Embryonic facial prominence (tissue), 1 donor: ENCODE measurements at regions not wholly inside any gene's neighbourhood (a gene's known extent, or its start where the extent isn't known, plus 50 kb on each side); places are given as distances from the start of the nearest gene placed in this dataset.
"Not testable (repeated sequence)": the region's sequence is repeated elsewhere in the genome, so short reads cannot be mapped to it uniquely, and the experiment has no call there.

Experiments
- DNase-seq: peaks from one replicate; pipeline ENCODE4 v3.0.0-alpha.2; 2016; ENCODE audit errors: extremely low spot score

DNA sequence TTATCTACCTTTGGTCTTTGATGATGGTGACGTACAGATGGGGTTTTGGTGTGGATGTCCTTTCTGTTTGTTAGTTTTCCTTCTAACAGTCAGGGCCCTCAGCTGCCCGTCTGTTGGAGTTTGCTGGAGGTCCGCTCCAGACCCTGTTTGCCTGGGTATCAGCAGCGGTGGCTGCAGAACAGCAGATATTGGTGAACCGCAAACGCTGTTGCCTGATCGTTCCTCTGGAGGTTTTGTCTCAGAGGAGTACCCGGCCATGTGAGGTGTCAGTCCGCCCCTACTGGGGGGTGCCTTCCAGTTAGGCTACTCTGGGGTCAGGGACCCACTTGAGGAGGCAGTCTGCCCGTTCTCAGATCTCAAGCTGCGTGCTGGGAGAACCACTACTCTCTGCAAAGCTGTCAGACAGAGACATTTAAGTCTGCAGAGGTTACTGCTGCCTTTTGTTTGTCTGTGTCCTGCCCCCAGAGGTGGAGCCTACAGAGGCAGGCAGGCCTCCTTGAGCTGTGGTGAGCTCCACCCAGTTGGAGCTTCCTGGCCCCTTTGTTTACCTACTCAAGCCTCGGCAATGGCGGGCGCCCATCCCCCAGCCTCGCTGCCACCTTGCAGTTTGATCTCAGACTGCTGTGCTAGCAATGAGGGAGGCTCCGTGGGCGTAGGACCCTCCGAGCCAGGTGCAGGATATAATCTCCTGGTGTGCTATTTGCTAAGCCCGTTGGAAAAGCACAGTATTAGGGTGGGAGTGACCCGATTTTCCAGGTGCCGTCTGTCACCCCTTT, 68.5 kb upstream of the ECI2 start:
- DNase-seq: not testable (repeated sequence)

- DNase-seq: no peak
Measured at GRCh38 chr6:4192627-4193026, 57.3 kb upstream of the ECI2 start.

DNA sequence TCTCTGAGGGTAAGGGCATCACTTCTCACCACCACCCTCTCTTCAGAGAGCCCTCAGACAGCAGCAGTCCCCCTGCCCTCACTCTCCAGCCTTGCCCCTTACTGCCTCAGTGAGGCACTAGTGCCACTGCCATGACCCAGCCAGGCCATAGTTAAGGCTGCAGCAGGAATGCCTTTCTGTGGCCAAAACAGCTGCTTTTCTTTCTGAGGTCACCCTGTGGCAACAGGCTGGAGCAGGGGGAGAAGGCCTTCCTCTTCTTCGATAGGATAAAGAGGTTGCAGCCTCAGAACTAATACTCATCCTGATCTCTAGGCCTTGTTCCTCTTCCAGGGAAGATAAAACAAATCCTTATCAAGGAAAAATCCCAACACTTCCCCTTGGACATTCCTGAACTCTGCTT, 56.8 kb upstream of the ECI2 start:
- no peak for DNase-seq

DNA sequence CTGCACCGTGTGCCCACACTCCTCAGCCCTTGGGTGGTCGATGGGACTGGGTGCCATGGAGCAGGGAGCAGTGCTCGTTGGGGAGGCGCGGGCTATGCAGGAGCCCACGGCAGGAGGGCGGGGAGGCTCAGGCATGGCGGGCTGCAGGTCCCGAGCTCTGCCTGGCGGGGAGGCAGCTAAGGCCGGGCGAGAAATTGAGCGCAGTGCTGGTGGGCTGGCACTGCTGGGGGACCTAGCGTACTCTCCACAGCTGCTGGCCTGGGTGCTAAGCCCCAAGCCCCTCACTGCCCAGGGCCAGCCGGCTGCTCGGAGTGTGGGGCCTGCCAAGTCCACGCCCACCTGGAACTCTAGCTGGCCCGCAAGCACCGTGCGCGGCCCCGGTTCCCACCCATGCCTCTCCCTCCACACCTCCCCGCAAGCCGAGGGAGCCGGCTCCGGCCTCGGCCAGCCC, 55.9 kb upstream of the ECI2 start:
- no peak for DNase-seq

- DNase-seq: no peak
Measured at GRCh38 chr6:4189249-4189648, 53.9 kb upstream of the ECI2 start.

GRCh38 chr6:4188801-4189200, 53.4 kb upstream of the ECI2 start:
- no peak for DNase-seq

GRCh38 chr6:4187480-4187879, 52.1 kb upstream of the ECI2 start:
- DNase-seq: no peak

DNA sequence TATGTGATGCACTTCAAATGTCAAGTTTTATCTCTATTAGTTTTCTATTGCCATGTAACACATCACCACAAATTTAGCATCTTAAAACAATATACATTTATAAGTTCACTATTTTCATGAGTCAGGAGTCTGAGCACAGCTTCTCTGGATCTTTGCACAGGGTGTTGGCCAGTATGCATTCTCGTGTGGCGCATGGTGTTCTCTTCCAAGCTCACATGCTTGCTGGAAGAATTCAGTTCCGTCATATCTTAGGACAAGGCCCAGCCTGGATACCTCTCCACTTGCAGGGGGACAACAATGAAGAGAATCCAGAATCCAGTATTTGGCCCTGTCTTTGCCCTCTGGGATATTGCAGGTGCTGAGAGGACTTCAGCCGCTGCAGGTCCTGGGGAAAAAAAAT, 51.0 kb upstream of the ECI2 start:
- DNase-seq: no peak

- DNase-seq: no peak
Measured at GRCh38 chr6:4185846-4186245, 50.5 kb upstream of the ECI2 start.

- no peak for DNase-seq
Measured at GRCh38 chr6:4185419-4185818, 50.0 kb upstream of the ECI2 start.
